ENCODE measurements at regions not wholly inside any gene's neighbourhood (a gene's known extent, or its start where the extent isn't known, plus 50 kb on each side); places are given as distances from the start of the nearest gene placed in this dataset.

DNA sequence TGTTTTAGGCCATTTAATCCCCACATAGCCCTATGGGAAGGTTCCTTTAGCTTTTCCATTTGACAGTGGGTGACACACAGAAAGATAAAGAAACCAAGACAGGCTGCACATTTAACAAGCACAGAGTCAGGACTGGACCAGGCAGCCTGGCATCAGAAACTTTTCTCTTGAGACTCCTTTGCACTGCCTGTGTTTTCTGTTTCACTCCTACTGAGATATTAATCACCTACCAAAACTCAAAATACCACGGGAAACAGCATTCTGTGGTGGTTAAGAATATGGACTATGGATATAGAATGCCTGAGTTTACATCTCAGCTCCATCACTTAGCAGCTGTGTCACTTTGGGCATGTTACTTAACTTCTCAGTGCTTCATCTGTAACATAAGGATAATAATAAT lies 73.3 kb downstream of the CTAGE1 start:
- TF ChIP-seq, protein P1, sequence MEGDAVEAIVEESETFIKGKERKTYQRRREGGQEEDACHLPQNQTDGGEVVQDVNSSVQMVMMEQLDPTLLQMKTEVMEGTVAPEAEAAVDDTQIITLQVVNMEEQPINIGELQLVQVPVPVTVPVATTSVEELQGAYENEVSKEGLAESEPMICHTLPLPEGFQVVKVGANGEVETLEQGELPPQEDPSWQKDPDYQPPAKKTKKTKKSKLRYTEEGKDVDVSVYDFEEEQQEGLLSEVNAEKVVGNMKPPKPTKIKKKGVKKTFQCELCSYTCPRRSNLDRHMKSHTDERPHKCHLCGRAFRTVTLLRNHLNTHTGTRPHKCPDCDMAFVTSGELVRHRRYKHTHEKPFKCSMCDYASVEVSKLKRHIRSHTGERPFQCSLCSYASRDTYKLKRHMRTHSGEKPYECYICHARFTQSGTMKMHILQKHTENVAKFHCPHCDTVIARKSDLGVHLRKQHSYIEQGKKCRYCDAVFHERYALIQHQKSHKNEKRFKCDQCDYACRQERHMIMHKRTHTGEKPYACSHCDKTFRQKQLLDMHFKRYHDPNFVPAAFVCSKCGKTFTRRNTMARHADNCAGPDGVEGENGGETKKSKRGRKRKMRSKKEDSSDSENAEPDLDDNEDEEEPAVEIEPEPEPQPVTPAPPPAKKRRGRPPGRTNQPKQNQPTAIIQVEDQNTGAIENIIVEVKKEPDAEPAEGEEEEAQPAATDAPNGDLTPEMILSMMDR (IDR thresholded peaks at IDR 0.05; ENCODE audit: borderline replicate concordance, extremely low read depth, low read length, poor library complexity, severe bottlenecking), result no peak
- TF ChIP-seq EZH2 (IDR thresholded peaks at IDR 0.05; ENCODE audit: borderline replicate concordance, low read depth, low read length, severe bottlenecking), result no peak
